SK-N-SH (cell line): ENCODE measurements at regions not wholly inside any gene's neighbourhood (a gene's known extent, or its start where the extent isn't known, plus 50 kb on each side); places are given as distances from the start of the nearest gene placed in this dataset.

ENCODE experiments used
- CTCF ChIA-PET: fragments of 300-600, 350-600 bp; formaldehyde crosslinking; extraction: SDS; loops from one replicate; lab custom pipeline; 2021; lab: Yijun Ruan, JAX
- POLR2A ChIA-PET: fragments of 350-600 bp; sonication (Branson Sonifier 250); formaldehyde crosslinking; extraction: SDS; loops from one replicate; lab custom pipeline; 2020; ENCODE audit warnings: antibody characterized with exemption, inconsistent platforms; lab: Yijun Ruan, JAX
- DNase-seq: peaks from one replicate; pipeline ENCODE4 v3.0.0; 2012
- H2AFZ ChIP-seq: fragments of 200-600 bp; sonication (generic); 2 replicates; pipeline ENCODE4 v1.8.1; 2016; ENCODE audit warnings: antibody characterized with exemption, mild to moderate bottlenecking, low read depth
- H3F3A ChIP-seq: fragments of 200-600 bp; sonication (generic); replicated peaks from 2 replicates; pipeline ENCODE3; 2016; ENCODE audit warnings: antibody characterized with exemption, mild to moderate bottlenecking; ENCODE audit not compliant: insufficient read depth
- H3K27ac ChIP-seq, 2 experiments: fragments of 200-500 bp in 1 of 2; fragments of 200-600 bp in 1 of 2; sonication (Bioruptor generic) in 1 of 2; sonication (generic), shearing (Covaris generic) in 1 of 2; 2 replicates each; pipeline versions ENCODE4 v1.5.1 to v1.6.1; 2014 to 2016; ENCODE audit warnings: low read depth in 2 of 2, inconsistent platforms in 1 of 2, low read length in 1 of 2, mild to moderate bottlenecking in 1 of 2, mixed read lengths in 1 of 2
- H3K27me3 ChIP-seq: fragments of 200-600 bp; sonication (generic), shearing (Covaris generic); 2 replicates; pipeline ENCODE4 v1.6.1; 2016; ENCODE audit warnings: mixed run types; ENCODE audit not compliant: insufficient read depth
- H3K36me3 ChIP-seq, 2 experiments: fragments of 200-500 bp in 1 of 2; fragments of 200-600 bp in 1 of 2; sonication (Bioruptor generic) in 1 of 2; sonication (generic) in 1 of 2; replicated peaks in 1 of 2; 2 replicates each; pipeline versions ENCODE3 to v1.5.1; 2014 to 2016; ENCODE audit warnings: low read length in 1 of 2, mild to moderate bottlenecking in 1 of 2; ENCODE audit not compliant: insufficient read depth in 2 of 2, control insufficient read depth in 1 of 2
- H3K4me1 ChIP-seq, 2 experiments: fragments of 200-500 bp in 1 of 2; fragments of 200-600 bp in 1 of 2; sonication (Bioruptor generic) in 1 of 2; sonication (generic), shearing (Covaris generic) in 1 of 2; 2 replicates each; pipeline versions ENCODE4 v1.5.1 to v1.6.1; 2014 to 2016; ENCODE audit warnings: low read depth in 1 of 2, low read length in 1 of 2, mixed run types in 1 of 2; ENCODE audit not compliant: insufficient read depth in 2 of 2, control insufficient read depth in 1 of 2
- H3K4me2 ChIP-seq: fragments of 200-600 bp; sonication (generic), shearing (Covaris generic); 2 replicates; pipeline ENCODE4 v1.6.1; 2017; ENCODE audit warnings: mixed run types
- H3K4me3 ChIP-seq, 2 experiments: fragments of 200-500 bp in 1 of 2; fragments of 200-600 bp in 1 of 2; sonication (Bioruptor generic) in 1 of 2; sonication (generic), shearing (Covaris generic) in 1 of 2; 2 replicates each; pipeline versions ENCODE4 v1.5.1 to v1.8.1; 2014 to 2016; ENCODE audit warnings: low read depth in 2 of 2, inconsistent platforms in 1 of 2, low read length in 1 of 2, mild to moderate bottlenecking in 1 of 2, mixed read lengths in 1 of 2, moderate library complexity in 1 of 2
- H3K79me2 ChIP-seq: fragments of 200-600 bp; sonication (generic); 2 replicates; pipeline ENCODE4 v1.8.1; 2017; ENCODE audit warnings: mild to moderate bottlenecking; ENCODE audit not compliant: insufficient read depth
- H3K9ac ChIP-seq: fragments of 200-600 bp; sonication (generic); 2 replicates; pipeline ENCODE4 v1.6.1; 2017; ENCODE audit warnings: mixed run types
- H3K9me2 ChIP-seq: fragments of 200-600 bp; sonication (generic); 2 replicates; pipeline ENCODE4 v1.6.1; 2017; ENCODE audit warnings: mixed run types
- H3K9me3 ChIP-seq: fragments of 200-600 bp; sonication (generic); 2 replicates; pipeline ENCODE4 v1.6.1; 2017; ENCODE audit warnings: mixed run types, mild to moderate bottlenecking, moderate library complexity
- H4K20me1 ChIP-seq: fragments of 200-600 bp; sonication (generic); 2 replicates; pipeline ENCODE4 v1.6.1; 2017; ENCODE audit warnings: mild to moderate bottlenecking, mixed run types; ENCODE audit not compliant: insufficient read depth
- CHD2 ChIP-seq: fragments of 150-350 bp; IDR thresholded peaks from 2 replicates; pipeline ENCODE4 v1.6.1; 2018; ENCODE audit warnings: low read length; ENCODE audit not compliant: partially characterized antibody
- ELF1 ChIP-seq: IDR thresholded peaks from 2 replicates; pipeline ENCODE4 v1.4.0; 2012
- EZH2phosphoT487 ChIP-seq: fragments of 200-600 bp; sonication (generic); IDR thresholded peaks from 2 replicates; pipeline ENCODE4 v1.6.1; 2017; ENCODE audit warnings: low read depth, mixed run types, mild to moderate bottlenecking, antibody characterized with exemption, moderate library complexity, borderline replicate concordance
- GATA2 ChIP-seq: sonication (generic); formaldehyde crosslinking; IDR thresholded peaks from 2 replicates; pipeline ENCODE4 v1.5.0; 2020; ENCODE audit warnings: mild to moderate bottlenecking, missing genetic modification reagents
- JUND ChIP-seq: IDR thresholded peaks from 2 replicates; pipeline ENCODE4 v1.4.0; 2012
- MXI1 ChIP-seq: IDR thresholded peaks from 2 replicates; pipeline ENCODE4 v1.6.1; 2012; ENCODE audit warnings: mild to moderate bottlenecking, low read depth, low read length, improper control_type of control experiment
- NFIC ChIP-seq: IDR thresholded peaks from 2 replicates; pipeline ENCODE4 v1.4.0; 2012; ENCODE audit warnings: borderline replicate concordance
- RCOR1 ChIP-seq: fragments of 150-350 bp; IDR thresholded peaks from 2 replicates; pipeline ENCODE4 v1.6.1; 2017; ENCODE audit warnings: antibody characterized with exemption, low read length
- SMC3 ChIP-seq: IDR thresholded peaks from 2 replicates; pipeline ENCODE4 v1.6.1; 2012; ENCODE audit warnings: low read depth, low read length, improper control_type of control experiment
- TAF1 ChIP-seq: IDR thresholded peaks from 2 replicates; pipeline ENCODE4 v1.6.1; 2012; ENCODE audit warnings: low read depth, mild to moderate bottlenecking, low read length, moderate library complexity, borderline replicate concordance
- TCF12 ChIP-seq: IDR thresholded peaks from 2 replicates; pipeline ENCODE4 v1.4.0; 2012
- WGBS: methylation state at CpG from one replicate; pipeline ENCODE4 v1.1.6; 2017; ENCODE audit warnings: low lambda C conversion rate; 5-methylcytosine and 5-hydroxymethylcytosine counted together
- TF ChIP-seq, protein P1 (sequence below): fragments of 150-350 bp; IDR thresholded peaks from 2 replicates; pipeline ENCODE4 v1.6.1; 2016; ENCODE audit warnings: mild to moderate bottlenecking, low read depth, low read length
- TF ChIP-seq, protein P2 (sequence below): IDR thresholded peaks from 2 replicates; pipeline ENCODE4 v1.4.0; 2012; ENCODE audit warnings: low read depth, borderline replicate concordance
- TF ChIP-seq, protein P3 (sequence below): fragments of 150-350 bp; IDR thresholded peaks from 2 replicates; pipeline ENCODE4 v1.6.1; 2017; ENCODE audit warnings: antibody characterized with exemption, low read length, low read depth, borderline replicate concordance

DNA sequence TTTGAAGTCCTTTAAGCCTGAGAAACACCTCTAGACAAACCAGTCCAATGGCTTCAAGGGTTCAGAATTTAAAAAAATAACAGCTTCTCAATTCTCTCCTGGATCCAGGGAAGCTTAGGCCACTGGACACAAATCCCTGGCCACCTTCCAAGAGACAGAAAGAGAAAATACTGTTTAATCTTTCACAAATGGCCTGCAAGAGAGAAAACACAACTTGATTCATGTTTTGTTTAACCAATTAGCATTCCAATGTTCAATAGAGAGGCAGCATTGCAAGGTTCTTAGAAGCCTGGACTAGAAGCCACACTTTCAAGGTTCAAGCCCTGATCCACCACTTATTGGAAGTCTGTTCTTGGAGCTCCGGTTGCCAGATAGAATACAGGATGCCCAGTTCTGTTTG lies 109.0 kb upstream of the PARD3B start:
- H3K27me3 ChIP-seq: no peaks in the 10 kb centered on the region
- no peak overlapping the region for H3K4me2 ChIP-seq
- TF ChIP-seq JUND (no peak), NFIC (no peak), RCOR1 (no peak), GATA2 (CRISPR knock-in tag) (no peak), EZH2phosphoT487 (no peak), SMC3 (no peak), CHD2 (no peak), TCF12 (no peak)
- TF ChIP-seq, protein P1, sequence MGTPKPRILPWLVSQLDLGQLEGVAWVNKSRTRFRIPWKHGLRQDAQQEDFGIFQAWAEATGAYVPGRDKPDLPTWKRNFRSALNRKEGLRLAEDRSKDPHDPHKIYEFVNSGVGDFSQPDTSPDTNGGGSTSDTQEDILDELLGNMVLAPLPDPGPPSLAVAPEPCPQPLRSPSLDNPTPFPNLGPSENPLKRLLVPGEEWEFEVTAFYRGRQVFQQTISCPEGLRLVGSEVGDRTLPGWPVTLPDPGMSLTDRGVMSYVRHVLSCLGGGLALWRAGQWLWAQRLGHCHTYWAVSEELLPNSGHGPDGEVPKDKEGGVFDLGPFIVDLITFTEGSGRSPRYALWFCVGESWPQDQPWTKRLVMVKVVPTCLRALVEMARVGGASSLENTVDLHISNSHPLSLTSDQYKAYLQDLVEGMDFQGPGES: no peak
- TF ChIP-seq, protein P2, sequence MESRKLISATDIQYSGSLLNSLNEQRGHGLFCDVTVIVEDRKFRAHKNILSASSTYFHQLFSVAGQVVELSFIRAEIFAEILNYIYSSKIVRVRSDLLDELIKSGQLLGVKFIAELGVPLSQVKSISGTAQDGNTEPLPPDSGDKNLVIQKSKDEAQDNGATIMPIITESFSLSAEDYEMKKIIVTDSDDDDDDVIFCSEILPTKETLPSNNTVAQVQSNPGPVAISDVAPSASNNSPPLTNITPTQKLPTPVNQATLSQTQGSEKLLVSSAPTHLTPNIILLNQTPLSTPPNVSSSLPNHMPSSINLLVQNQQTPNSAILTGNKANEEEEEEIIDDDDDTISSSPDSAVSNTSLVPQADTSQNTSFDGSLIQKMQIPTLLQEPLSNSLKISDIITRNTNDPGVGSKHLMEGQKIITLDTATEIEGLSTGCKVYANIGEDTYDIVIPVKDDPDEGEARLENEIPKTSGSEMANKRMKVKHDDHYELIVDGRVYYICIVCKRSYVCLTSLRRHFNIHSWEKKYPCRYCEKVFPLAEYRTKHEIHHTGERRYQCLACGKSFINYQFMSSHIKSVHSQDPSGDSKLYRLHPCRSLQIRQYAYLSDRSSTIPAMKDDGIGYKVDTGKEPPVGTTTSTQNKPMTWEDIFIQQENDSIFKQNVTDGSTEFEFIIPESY: no peak
- TF ChIP-seq, protein P3, sequence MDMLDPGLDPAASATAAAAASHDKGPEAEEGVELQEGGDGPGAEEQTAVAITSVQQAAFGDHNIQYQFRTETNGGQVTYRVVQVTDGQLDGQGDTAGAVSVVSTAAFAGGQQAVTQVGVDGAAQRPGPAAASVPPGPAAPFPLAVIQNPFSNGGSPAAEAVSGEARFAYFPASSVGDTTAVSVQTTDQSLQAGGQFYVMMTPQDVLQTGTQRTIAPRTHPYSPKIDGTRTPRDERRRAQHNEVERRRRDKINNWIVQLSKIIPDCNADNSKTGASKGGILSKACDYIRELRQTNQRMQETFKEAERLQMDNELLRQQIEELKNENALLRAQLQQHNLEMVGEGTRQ: no peak
- POLR2A ChIA-PET: no interaction called here
- no peak overlapping the region for H3K27ac ChIP-seq
- H4K20me1 ChIP-seq: no peaks in the 10 kb centered on the region
- H3K9ac ChIP-seq: no peak overlapping the region
- no peaks in the 10 kb centered on the region for H3K4me1 ChIP-seq
- no peaks in the 10 kb centered on the region for H3F3A ChIP-seq
- 53% methylated on average over 1 of the region's 1 CpG for WGBS
- H3K36me3 ChIP-seq: no peaks in the 10 kb centered on the region
- H2AFZ ChIP-seq: no peak overlapping the region
- H3K9me2 ChIP-seq: no peaks in the 10 kb centered on the region
- no peak for DNase-seq
- no peak overlapping the region for H3K4me3 ChIP-seq
- no peaks in the 10 kb centered on the region for H3K9me3 ChIP-seq
- no peaks in the 10 kb centered on the region for H3K79me2 ChIP-seq
- CTCF ChIA-PET: no interaction called here

DNA sequence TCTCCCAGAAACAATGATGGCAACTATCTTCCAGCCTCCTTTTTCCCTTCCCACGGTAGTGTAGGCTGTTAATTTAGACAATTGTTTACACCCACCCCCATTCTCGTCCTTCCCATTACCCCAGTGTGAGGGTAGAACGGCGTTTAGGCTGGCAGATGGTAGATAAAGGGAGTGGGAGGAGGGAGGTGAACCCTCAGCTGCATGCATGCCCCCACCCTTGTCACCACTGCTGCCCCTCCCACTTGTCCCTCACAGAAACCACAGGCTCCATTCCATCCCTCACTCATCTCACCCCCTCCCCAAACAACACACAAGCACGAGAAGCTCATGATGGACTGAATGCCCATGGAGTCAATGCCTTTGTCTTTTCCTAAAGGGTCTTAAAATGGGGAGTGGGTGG lies 107.9 kb upstream of the PARD3B start:
- H3F3A ChIP-seq: no peaks in the 10 kb centered on the region
- POLR2A ChIA-PET: no interaction called here
- WGBS: 30% methylated on average over 5 of the region's 5 CpGs

More for the DNA sequence above, 107.9 kb upstream of the PARD3B start:
- Histone ChIP-seq H3K9ac (no peak overlapping the region), H4K20me1 (no peaks in the 10 kb centered on the region), H3K4me3 (no peak overlapping the region), H3K4me2 (no peak overlapping the region), H3K9me3 (no peaks in the 10 kb centered on the region), H3K9me2 (no peaks in the 10 kb centered on the region), H2AFZ (no peak overlapping the region), H3K79me2 (no peaks in the 10 kb centered on the region), H3K4me1 (no peaks in the 10 kb centered on the region), H3K27ac (no peak overlapping the region), H3K36me3 (no peaks in the 10 kb centered on the region), H3K27me3 (no peaks in the 10 kb centered on the region)
- CTCF ChIA-PET: interaction anchor here (0.6 kb wide), 1 partner anchor 120 kb away, joined by 3 read pairs; no protein-coding TSS in a partner anchor
- TF ChIP-seq, protein P3: no peak
- TF ChIP-seq TAF1: no peak
- no peak for TF ChIP-seq MXI1
- no peak for TF ChIP-seq ELF1
- DNase-seq: no peak
